HG02970 (cell line): ENCODE measurements at regions not wholly inside any gene's neighbourhood (a gene's known extent, or its start where the extent isn't known, plus 50 kb on each side); places are given as distances from the start of the nearest gene placed in this dataset.
"Not testable (repeated sequence)": the region's sequence is repeated elsewhere in the genome, so short reads cannot be mapped to it uniquely, and the experiment has no call there.

ENCODE experiments used
- ATAC-seq: cut with Tn5 transposase; IDR thresholded peaks from one replicate; pipeline ENCODE4 v1.9.1; 2021; ENCODE audit warnings: mild to moderate bottlenecking, moderate library complexity, moderate number of reproducible peaks; ENCODE audit not compliant: unreplicated experiment, low FRiP score

DNA sequence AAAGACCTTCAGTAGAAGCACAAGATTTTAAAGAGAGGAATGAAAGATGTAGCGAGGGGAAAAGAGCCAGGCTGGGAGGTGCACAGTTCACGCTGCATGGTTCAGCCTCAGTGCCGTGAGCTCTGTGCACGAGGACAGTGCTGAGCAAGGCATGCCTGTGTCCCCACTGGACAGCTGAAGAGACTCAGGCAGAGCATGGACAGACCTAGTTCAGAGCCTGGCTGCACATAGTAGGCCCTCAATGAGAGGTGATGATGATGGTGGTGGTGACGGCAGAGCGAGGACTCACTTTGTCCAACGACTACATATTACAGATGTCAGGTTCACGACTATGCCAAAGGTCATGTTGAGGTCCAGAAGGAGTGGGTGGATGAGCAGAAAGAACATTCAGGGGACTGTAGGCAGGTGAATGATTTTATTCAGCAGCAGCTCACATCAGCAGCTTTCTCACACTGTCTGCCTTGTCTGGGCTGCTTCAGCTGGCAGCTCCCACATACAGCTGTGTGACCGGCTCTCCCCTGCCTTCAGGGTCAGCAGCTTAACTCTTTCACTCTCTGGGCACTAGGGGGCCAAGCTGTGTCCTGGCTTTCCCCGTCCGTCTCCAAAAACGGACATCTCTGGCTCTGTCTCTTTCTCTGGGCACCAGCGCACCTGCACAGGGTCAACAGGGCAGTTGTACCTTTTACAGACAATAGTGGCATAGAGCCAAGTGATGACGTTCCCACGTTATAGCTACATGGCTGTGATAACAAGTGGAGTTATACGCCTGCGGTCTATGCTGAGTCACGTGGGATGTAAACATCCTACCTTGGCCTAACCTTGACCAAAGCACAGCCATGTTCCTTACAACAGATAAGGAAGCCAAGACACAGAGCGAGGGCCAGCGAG lies 83.4 kb upstream of the KCNK12 start:
- ATAC-seq: no peak

DNA sequence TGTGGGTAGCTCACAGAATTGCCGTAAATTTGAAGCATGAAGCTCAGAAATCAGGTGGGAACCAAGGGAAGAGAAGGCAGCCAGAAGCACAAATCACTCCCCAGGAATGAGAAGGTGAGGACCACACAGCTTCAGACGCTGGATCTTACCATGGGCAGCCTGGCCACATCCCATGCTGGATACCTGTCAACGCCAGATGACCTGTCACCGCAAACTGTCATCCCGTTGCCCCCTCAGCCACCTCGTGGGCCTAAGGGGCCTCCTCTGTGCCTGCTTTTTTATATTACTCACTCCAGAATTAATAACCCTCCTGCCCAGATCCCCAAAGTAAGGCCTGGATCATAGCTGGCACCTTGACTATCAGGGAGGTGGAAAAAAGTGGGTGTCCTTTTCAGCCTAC lies 82.3 kb upstream of the KCNK12 start:
- ATAC-seq: no peak

DNA sequence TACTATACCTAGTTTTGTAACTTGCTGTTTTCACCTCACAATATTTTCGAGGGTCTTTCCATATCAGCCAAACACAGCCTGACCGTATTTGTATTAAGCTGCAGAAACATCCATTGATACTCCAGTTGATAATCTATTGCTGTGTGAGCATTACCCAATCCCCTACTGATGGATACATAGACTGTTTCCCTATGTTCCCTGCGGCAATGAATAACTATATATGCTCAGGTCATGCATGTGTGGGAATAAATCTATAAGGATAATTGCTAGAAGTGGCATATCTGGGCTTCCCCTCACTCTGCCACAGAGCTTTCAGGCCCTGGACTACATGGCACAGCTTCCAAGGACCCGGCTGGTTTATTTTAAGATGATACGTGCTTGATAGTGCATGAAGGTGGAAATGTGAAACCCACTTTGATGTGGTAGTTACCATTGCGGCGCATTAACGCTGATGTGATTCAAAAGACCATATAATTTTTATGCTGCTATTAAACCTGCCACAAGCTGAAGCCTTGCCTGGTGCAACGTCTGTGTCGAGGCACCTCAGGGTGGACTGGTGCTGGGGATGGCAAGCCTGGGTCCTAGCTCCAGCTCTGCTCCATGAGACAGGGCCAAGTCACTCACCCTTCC lies 81.4 kb upstream of the KCNK12 start:
- ATAC-seq: no peak

DNA sequence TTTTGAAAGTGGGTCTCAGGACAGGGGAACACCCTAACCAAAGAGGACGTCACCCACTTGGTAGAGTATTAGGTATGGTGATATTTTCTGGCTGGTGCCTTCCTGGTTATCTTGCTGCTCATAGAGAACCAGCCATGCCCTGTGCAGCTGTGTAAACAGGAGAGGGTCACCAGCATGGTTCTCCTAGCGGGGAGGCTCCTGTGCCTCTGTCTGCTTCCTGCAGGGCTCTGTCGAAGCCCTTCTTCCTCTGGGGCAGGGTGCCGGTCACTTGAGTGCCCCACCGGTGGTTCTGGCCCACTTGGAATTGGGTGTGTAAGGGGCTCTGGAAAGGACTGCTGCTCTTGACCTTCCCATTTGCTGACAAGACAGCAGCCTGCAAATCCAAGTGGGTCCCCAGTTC lies 80.5 kb upstream of the KCNK12 start:
- ATAC-seq: no peak

DNA sequence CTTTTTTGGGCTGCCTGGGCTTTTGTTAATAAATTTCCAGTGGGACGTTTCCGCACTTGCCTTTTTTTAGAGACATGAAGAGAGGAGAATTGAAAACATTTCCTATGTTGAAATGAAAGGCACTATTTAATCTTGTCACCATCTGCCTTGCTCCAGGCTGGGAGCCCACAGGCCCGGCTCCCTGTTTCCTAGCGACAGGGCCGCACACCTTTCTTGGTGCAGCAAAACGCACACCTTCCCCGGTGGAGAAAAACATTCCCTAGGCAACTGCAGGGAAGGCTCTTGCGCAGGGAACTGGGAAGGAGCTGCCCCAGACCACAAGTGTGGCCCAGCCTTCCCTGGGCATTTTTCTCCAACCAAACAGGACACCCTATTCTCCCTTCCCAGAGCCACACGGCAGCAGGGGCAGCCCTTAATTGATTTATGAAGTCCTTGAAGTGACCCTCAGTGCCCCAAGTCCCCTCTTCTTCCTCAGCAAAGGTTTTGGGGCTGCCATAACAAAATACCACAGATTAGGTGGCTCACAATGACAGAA lies 79.3 kb upstream of the KCNK12 start:
- ATAC-seq: no peak

DNA sequence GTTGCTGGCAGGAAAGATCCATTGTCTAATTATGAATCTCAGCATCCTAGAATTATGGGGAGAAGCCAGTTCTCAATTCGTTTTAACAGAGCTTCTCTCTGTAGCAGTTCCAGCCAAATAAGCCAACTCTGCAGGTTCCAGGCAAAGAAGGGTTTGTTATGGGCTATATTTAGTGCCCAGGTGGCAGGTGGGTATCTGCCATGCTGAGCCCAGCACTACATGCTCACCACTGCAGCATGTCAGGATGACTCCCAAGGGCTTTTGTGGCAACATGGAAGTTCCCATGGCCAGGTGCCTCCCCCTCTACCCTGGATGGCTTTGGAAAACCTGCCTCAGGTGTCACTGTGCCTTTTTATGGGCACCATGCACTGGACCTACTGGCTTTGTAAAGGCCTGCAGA lies 74.5 kb upstream of the KCNK12 start:
- no peak for ATAC-seq

DNA sequence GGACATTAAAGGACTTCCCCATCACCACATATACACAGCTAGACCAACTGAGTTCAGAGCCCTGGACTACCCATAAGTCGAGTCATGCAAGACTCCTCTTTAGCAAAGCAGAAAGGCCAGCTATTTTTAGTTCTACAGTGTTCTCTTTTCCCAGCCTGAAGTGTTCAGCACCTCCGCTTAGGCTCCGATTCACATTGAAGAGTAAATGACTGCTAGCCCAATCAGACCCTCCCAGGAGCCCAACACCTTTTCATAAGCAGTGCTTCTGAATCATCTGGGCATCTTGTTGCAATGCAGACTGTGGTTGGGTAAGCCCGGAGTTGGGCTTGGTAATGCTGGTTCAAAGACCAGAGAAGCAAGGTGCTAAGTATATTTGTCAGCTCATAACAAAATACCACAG lies 73.6 kb upstream of the KCNK12 start:
- ATAC-seq: no peak

DNA sequence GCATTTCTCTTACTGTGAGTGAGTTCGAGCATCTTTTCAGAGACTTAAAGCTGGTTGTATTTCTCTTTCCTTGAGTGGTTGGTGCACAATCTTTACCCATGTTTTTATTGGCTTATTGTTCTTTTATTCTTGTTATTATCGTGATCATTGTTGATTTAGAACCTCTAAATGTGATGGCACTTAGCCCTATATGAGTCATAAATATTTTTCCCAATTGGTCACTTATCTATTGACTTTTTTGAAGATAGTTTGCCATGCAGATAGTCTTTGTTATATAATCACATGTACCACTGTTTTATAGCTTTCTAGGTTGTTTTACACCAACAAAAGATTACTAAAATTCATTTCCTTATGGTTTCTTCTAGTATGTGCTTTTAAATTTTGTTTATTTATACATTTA lies 70.6 kb upstream of the KCNK12 start:
- no peak for ATAC-seq

DNA sequence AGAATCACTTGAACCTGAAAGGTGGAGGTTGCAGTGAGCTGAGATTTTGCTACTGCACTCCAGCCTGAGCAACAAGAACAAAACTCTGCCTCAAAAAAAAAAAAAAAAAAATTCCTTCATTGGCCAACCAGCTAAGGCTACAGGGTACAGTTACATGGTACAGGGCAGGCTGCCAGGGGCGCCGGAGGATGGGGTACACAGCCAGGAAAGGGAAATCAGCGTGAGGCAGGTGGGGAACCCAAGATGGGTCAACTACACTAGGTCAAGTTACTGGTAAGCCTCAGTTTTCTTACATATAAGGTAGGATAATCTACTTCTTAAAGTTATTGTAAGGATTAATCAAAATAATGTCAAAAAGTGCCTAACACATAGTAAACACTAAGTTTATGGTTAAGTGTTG lies 69.6 kb upstream of the KCNK12 start:
- no peak for ATAC-seq

DNA sequence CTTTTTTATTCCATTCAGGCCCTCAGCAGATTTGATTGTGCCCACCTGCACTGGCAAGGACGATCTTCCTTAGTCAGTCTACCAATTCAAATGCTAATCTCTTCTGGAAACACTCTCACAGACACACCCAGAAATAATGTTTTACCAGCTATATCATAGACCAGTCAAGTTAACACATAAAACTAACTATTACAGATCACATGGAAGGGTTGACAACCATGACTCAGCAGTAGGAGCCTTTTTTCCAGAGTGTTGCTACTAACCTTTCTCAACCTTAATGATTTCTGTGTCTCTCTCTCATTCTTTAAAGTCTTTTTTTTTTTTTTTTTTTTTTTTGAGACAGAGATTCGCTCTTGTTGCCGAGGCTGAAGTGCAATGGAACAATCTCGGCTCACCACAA lies 68.7 kb upstream of the KCNK12 start:
- no peak for ATAC-seq

DNA sequence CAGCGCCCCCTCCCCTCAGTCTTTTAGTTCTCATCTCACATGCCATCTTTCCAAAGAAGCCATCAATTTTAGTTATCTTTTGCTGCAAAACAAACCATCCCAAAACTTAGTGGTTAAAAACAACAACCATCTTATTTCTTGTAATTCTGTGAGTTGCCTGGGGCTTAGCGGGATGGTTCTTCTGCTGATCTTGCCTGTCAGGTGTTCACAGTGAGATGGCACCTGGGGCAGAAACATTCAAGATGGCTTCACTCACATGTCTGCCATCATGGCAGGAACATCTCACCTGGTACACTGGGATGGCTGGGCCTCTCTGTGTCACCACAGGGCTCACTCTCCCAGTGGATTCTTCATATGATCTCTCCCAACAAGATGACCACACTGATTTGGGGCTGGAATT lies 67.6 kb upstream of the KCNK12 start:
- ATAC-seq: no peak

DNA sequence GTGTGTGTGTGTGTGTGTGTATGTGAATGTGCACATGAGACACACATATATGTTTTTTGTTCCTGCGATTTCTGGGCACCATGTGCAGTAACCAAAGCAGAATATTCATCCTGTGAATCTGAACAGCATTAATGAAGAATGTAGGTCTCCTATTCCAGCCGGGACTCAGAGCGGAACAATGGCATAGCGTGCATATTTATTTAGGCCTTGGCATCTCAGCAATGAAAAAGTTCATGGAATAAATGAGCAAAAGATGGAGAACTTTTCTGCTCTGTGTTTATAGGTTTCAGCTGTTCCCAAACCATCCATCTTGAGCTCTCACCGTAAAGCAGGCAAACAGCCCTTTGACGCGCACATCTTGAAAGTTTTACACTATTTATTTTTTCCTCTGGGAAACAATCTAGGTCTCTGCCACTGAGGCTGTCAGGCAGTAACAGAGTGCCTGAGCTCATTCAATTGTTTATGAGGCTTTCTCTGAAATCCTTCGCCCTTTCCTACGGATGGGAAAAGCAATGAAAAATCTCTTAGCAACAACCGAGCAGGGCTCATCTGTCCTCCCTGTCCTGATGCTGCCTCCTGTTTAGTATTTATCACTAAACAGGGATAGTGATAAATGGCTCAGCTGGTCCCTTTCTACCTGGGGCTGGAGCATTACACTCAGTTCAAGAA lies 65.9 kb upstream of the KCNK12 start:
- no peak for ATAC-seq

DNA sequence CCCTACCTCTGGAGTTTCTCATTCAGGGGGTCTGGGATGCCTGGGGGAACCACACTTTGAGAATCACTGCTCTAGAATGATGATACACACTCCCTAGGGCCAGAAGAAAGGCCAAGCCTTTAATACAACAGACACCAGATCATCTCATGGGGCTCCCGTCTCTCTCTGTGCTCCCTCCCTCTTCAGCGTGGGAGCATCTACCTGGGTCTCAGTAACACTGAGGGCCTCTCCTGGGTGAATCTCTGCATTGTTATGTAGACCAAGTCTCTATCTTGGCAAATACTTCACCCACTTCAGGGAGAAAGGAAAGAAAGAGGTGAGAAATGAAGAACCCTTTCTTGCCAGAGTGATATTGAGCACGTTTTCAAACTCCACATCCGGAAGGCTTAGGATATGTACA lies 65.4 kb upstream of the KCNK12 start:
- ATAC-seq: no peak

DNA sequence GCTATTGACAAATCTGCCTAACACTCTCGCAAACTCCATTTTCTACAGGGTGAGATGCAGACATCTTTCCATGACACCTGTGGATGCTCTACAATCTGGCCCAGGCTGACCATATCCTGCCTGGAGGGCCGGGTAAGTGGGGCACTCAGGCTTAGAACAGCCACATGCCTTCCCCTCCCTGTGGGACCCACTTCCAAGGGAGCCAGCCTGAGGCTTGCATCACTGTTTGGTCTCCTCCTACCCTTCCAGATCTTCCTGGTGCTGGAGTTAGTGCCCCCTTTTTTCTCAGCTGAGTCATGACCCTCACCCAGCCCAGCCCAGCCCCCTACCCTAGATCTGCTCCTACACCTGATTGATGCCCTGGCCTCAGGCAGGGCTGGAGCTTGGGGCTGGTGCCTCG lies 62.0 kb upstream of the KCNK12 start:
- no peak for ATAC-seq

DNA sequence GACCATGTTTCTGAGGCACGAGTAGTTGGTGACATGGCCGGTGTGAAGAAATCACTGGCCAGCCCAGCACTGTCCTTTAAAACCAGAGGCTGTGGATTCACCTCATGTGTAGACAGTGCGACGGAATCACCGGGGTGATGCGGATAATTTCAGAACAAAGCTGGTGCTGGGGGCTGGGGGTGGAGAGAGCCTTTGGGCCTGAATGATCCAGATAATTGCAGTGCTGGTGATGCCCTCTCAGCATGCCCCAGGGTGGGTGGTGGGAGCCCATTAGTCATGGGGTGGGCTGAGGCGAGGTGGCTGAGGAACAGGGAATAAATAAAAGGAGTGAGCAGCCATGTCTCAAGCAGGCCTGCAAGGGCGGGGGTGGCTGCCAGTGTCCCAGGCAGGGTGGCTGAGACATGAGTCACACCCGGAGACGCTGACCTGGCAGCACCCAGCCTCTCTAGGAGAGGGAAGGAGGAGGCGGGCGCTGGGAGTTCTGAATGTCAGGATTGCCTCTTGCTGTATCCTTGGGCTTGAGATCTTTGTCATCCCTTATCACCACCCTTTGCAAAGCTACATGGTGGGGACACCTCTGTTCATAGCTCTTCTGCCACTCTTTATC lies 61.1 kb upstream of the KCNK12 start:
- ATAC-seq: no peak

DNA sequence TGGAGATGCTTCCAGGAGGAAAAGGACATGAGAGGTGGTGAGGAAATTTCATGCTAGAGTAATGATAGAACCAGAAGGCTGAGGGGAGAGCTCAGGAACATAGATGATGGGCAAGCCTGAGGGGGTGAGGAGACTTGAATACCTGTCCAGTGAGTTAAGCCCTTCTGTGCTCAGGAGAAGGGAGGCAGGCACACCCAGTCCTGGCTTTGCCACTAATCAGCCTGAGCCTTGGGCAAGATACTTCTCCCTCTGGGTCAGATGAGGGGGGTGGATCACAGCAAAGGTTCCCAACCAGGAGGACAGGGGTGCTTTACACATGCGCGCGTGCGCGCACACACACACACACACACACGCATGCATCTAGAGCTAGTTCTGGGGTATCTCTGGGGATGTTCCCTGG lies 60.5 kb upstream of the KCNK12 start:
- no peak for ATAC-seq

DNA sequence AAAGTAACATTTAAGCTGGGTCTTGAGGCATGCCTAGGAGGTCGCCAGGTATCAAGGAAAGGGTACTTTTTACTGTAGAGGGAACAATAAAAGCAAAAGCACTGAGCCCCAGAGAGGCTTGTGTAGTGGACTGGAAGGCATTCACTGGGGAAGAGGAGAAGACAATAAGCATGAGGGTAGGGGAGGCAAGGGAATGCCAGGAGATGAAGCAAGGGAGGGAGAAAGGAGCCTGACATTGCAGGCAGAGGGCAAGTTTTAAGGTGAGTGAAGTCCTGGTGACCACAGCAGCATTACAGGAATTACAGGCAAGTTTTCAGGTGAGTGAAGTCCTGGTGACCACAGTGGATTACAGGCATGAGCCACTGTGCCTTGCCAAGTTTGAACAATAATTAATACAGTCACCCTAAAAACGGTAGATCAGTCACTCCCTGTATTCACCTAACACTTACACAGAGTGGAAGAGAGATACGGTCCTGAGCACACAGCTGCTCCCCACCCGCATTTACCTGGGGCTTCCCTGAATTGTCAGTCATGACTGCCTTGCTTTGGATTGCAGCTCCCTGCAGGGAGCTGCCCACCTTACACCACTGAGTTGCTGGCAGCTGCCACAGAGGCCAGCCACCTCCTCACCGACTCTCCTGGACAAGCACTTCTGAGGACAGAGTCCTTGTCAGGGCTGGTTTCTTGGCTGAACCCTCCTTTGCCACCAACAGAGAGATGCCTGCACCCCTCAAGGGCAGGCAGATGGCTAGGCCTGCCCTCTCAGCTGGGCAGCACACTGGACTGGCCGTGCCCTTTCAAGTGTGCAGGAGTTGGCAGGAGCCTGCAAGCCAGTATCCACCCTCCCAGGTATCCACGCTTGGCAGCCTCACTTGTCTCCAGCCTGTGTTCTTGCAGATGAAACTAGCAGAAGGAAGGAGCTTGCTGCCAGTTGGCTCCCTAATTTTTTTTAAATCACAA lies 59.0 kb upstream of the KCNK12 start:
- ATAC-seq: no peak

DNA sequence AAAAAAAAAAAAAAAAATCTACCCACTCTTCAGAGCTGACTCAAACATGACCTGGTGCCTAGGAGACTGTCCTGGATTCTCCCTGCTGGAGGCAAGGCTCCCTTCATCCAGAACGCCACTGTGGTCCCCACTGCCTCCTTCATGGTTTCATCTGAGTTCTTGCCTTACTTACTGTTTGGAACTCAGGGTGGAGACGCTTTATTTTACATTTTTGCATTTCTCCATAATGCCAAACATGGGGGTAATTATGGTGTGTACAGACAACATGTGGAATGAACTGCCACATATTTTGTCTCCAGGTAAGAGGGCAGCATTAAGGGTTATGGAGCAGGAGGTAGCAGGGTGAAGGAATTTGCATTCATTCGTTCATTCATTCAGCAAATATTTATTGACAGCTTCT lies 58.1 kb upstream of the KCNK12 start:
- no peak for ATAC-seq

DNA sequence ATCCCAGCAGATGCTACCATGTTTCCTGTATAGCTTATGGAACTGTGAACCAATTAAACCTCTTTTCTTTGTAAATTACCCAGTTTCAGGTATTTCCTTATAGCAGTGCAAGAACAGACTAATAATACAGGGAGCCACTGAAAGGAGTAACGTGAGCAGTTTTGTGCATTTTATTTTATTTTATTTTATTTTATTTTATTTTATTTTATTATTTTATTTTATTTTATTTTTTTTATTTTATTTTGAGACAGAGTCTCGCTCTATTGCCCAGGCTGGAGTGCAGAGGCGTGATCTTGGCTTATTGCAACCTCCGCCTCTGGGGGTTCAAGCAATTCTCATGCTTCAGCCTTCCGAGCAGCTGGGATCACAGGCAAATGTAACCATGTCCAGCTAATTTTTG lies 55.9 kb upstream of the KCNK12 start:
- no peak for ATAC-seq

DNA sequence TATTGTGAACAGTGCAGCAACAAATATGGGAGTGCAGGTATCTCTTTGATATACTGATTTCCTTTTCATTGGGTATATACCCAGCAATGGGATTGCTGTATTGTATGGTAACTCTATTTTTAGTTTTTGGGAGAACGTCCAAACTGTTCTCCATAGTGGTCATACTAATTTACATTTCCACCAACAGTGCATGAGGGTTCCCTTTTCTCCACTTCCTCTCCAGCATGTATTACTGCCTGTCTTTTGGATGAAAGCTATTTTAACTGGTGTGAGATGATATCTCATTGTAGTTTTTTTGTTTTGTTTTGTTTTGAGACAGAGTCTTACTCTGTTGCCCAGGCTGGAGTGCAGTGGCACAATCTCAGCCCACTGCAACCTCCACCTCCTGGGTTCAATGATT lies 52.4 kb upstream of the KCNK12 start:
- not testable (repeated sequence) for ATAC-seq
